H1 (cell line): ENCODE measurements at regions not wholly inside any gene's neighbourhood (a gene's known extent, or its start where the extent isn't known, plus 50 kb on each side); places are given as distances from the start of the nearest gene placed in this dataset.

Experiments used
- CTCF ChIA-PET: fragments of 300-600 bp; sonication (Branson Sonifier 250); formaldehyde crosslinking; loops from one replicate; lab custom pipeline; 2021; ENCODE audit not compliant: partially characterized antibody; lab: Charles Lee
- POLR2A ChIA-PET: fragments of 300-600 bp; sonication (Branson Sonifier 250); formaldehyde crosslinking; loops from one replicate; lab custom pipeline; 2021; ENCODE audit warnings: inconsistent platforms; ENCODE audit not compliant: partially characterized antibody; lab: Charles Lee
- DNase-seq, 2 experiments: peaks; one replicate each; pipeline versions ENCODE4 v3.0.0 to v3.0.0-alpha.2; 2010 to 2022; ENCODE audit warnings: low spot score in 2 of 2, low read depth in 1 of 2, mixed read lengths in 1 of 2
- FAIRE-seq: peaks from 2 replicates; lab custom pipeline; 2011; peaks lifted over from hg19 to GRCh38; lab: Jason Lieb, UNC
- H2AFZ ChIP-seq: 2 replicates; pipeline ENCODE4 v1.8.1; 2012; ENCODE audit warnings: low read length, inconsistent platforms
- H2AK5ac ChIP-seq: 2 replicates; pipeline ENCODE4 v1.6.1; 2013; ENCODE audit warnings: low read depth, low read length
- H2BK120ac ChIP-seq: replicated peaks from 2 replicates; pipeline ENCODE3; 2013; ENCODE audit warnings: low read depth, low read length, inconsistent platforms
- H2BK12ac ChIP-seq: 2 replicates; pipeline ENCODE4 v1.6.1; 2013; ENCODE audit warnings: low read depth, low read length
- H2BK15ac ChIP-seq: 2 replicates; pipeline ENCODE4 v1.6.1; 2013; ENCODE audit warnings: low read length
- H2BK20ac ChIP-seq: 2 replicates; pipeline ENCODE4 v1.6.1; 2013; ENCODE audit warnings: low read length
- H2BK5ac ChIP-seq: 2 replicates; pipeline ENCODE4 v1.6.1; 2013; ENCODE audit warnings: low read depth, low read length
- H3K14ac ChIP-seq: 2 replicates; pipeline ENCODE4 v1.6.1; 2013; ENCODE audit warnings: inconsistent platforms; ENCODE audit not compliant: insufficient read length
- H3K18ac ChIP-seq: 2 replicates; pipeline ENCODE4 v1.6.1; 2013; ENCODE audit warnings: low read length; ENCODE audit errors: extremely low read depth
- H3K23ac ChIP-seq: 2 replicates; pipeline ENCODE4 v1.6.1; 2013; ENCODE audit warnings: inconsistent platforms; ENCODE audit not compliant: insufficient read length
- H3K23me2 ChIP-seq: 2 replicates; pipeline ENCODE4 v1.6.1; 2013; ENCODE audit warnings: low read depth, low read length
- H3K27ac ChIP-seq: 2 replicates; pipeline ENCODE4 v1.6.1; 2011; ENCODE audit warnings: low read depth, low read length, inconsistent platforms
- H3K27me3 ChIP-seq, 4 experiments: replicated peaks in 1 of 4; 1 replicate in 1 of 4; 2 replicates in 3 of 4; pipeline versions ENCODE4 v1.6.1 to v1.8.1; 2011 to 2013; ENCODE audit warnings: low read length in 3 of 4, mild to moderate bottlenecking in 3 of 4, inconsistent platforms in 2 of 4, mixed read lengths in 2 of 4, moderate library complexity in 1 of 4; ENCODE audit not compliant: control insufficient read depth in 3 of 4, insufficient read depth in 3 of 4; ENCODE audit errors: extremely low read depth in 1 of 4
- H3K36me3 ChIP-seq, 4 experiments: 2 replicates each; pipeline versions ENCODE4 v1.6.1 to v1.8.1; 2011 to 2013; ENCODE audit warnings: mild to moderate bottlenecking in 4 of 4, low read length in 3 of 4, moderate library complexity in 2 of 4, control low read depth in 1 of 4, inconsistent platforms in 1 of 4; ENCODE audit not compliant: insufficient read depth in 4 of 4, control insufficient read depth in 2 of 4
- H3K4ac ChIP-seq: replicated peaks from 2 replicates; pipeline ENCODE3; 2013; ENCODE audit warnings: low read length, low read depth, mixed read lengths, inconsistent platforms; ENCODE audit not compliant: insufficient read length
- H3K4me1 ChIP-seq, 4 experiments: replicated peaks in 1 of 4; 1 replicate in 1 of 4; 2 replicates in 3 of 4; pipeline versions ENCODE4 v1.6.1 to v1.8.1; 2011 to 2013; ENCODE audit warnings: low read length in 3 of 4, inconsistent platforms in 2 of 4, mixed read lengths in 1 of 4; ENCODE audit not compliant: insufficient read depth in 4 of 4, control insufficient read depth in 3 of 4
- H3K4me2 ChIP-seq, 2 experiments: 2 replicates each; pipeline versions ENCODE4 v1.6.1 to v1.8.1; 2011 to 2013; ENCODE audit warnings: low read depth in 2 of 2, low read length in 2 of 2, control low read depth in 1 of 2, inconsistent platforms in 1 of 2, mild to moderate bottlenecking in 1 of 2; ENCODE audit not compliant: insufficient read depth in 1 of 2
- H3K4me3 ChIP-seq, 4 experiments: fragments of 200-600, 300-600 bp in 1 of 4; sonication (generic), shearing (Covaris generic), sonication (Bioruptor Twin) in 1 of 4; 2 replicates each; pipeline versions ENCODE4 v1.5.1 to v1.8.1; 2011 to 2016; ENCODE audit warnings: low read length in 4 of 4, low read depth in 3 of 4, control low read depth in 2 of 4, inconsistent platforms in 2 of 4, mild to moderate bottlenecking in 2 of 4, mixed read lengths in 1 of 4, moderate library complexity in 1 of 4; ENCODE audit not compliant: insufficient read depth in 2 of 4; ENCODE audit errors: extremely low read depth in 1 of 4
- H3K56ac ChIP-seq: replicated peaks from 2 replicates; pipeline ENCODE3; 2013; ENCODE audit warnings: low read depth, mild to moderate bottlenecking, mixed read lengths, low read length, inconsistent platforms; ENCODE audit not compliant: insufficient read length
- H3K79me1 ChIP-seq: 2 replicates; pipeline ENCODE4 v1.6.1; 2013; ENCODE audit warnings: low read depth, low read length, control low read depth
- H3K79me2 ChIP-seq, 2 experiments: 2 replicates each; pipeline versions ENCODE4 v1.6.1 to v1.8.1; 2012 to 2013; ENCODE audit warnings: low read length in 2 of 2, mild to moderate bottlenecking in 2 of 2, inconsistent platforms in 1 of 2; ENCODE audit not compliant: insufficient read depth in 2 of 2, control insufficient read depth in 1 of 2
- H3K9ac ChIP-seq, 4 experiments: replicated peaks in 1 of 4; 1 replicate in 1 of 4; 2 replicates in 3 of 4; pipeline versions ENCODE4 v1.6.1 to v1.8.1; 2011 to 2013; ENCODE audit warnings: low read depth in 3 of 4, low read length in 3 of 4, control low read depth in 2 of 4, mild to moderate bottlenecking in 2 of 4, moderate library complexity in 2 of 4, inconsistent platforms in 1 of 4; ENCODE audit errors: extremely low read depth in 1 of 4
- H3K9me3 ChIP-seq, 2 experiments: 2 replicates each; pipeline versions ENCODE4 v1.6.1 to v1.8.1; 2012 to 2013; ENCODE audit warnings: mild to moderate bottlenecking in 2 of 2, moderate library complexity in 2 of 2, control low read depth in 1 of 2, inconsistent platforms in 1 of 2, low read depth in 1 of 2, low read length in 1 of 2, mixed read lengths in 1 of 2; ENCODE audit not compliant: insufficient read depth in 2 of 2
- H4K20me1 ChIP-seq, 2 experiments: replicated peaks in 1 of 2; 2 replicates each; pipeline versions ENCODE3 to v1.8.1; 2011 to 2013; ENCODE audit warnings: inconsistent platforms in 2 of 2, low read length in 2 of 2, mild to moderate bottlenecking in 1 of 2; ENCODE audit not compliant: insufficient read depth in 2 of 2, control insufficient read depth in 1 of 2
- H4K5ac ChIP-seq: 2 replicates; pipeline ENCODE4 v1.6.1; 2013; ENCODE audit warnings: low read length, low read depth, mixed read lengths, inconsistent platforms; ENCODE audit not compliant: insufficient read length
- H4K8ac ChIP-seq: 2 replicates; pipeline ENCODE4 v1.8.0; 2013; ENCODE audit warnings: mild to moderate bottlenecking, moderate library complexity, low read length, inconsistent platforms; ENCODE audit not compliant: insufficient read depth; ENCODE audit errors: extremely low read depth
- H4K91ac ChIP-seq: replicated peaks from 2 replicates; pipeline ENCODE3; 2013; ENCODE audit warnings: low read length, mixed read lengths, inconsistent platforms; ENCODE audit not compliant: insufficient read length
- ATF3 ChIP-seq: IDR thresholded peaks from 2 replicates; pipeline ENCODE4 v1.6.1; 2011; ENCODE audit warnings: low read depth, mild to moderate bottlenecking, low read length; ENCODE audit not compliant: insufficient read depth
- CTBP2 ChIP-seq: IDR thresholded peaks from 2 replicates; pipeline ENCODE4 v1.7.0; 2011; ENCODE audit warnings: borderline replicate concordance, mild to moderate bottlenecking, moderate library complexity, mixed read lengths, low read length; ENCODE audit not compliant: insufficient read depth, insufficient read length
- EGR1 ChIP-seq: IDR thresholded peaks from 2 replicates; pipeline ENCODE4 v1.6.1; 2011; ENCODE audit warnings: low read depth, low read length, borderline replicate concordance
- NANOG ChIP-seq: IDR thresholded peaks from 2 replicates; pipeline ENCODE4 v1.6.1; 2011; ENCODE audit warnings: low read length, low read depth, mild to moderate bottlenecking, inconsistent platforms; ENCODE audit not compliant: insufficient read depth, poor library complexity, severe bottlenecking
- NRF1 ChIP-seq: IDR thresholded peaks from 2 replicates; pipeline ENCODE4 v1.6.1; 2011; ENCODE audit warnings: mild to moderate bottlenecking, low read depth, low read length, improper control_type of control experiment
- POU5F1 ChIP-seq: IDR thresholded peaks from 2 replicates; pipeline ENCODE4 v1.6.1; 2011; ENCODE audit warnings: low read depth, mild to moderate bottlenecking, low read length, moderate library complexity
- SIX5 ChIP-seq: IDR thresholded peaks from 2 replicates; pipeline ENCODE4 v1.6.1; 2011; ENCODE audit warnings: mild to moderate bottlenecking, low read depth, low read length
- SP1 ChIP-seq: IDR thresholded peaks from 2 replicates; pipeline ENCODE4 v1.6.1; 2011; ENCODE audit warnings: low read depth, low read length
- SUZ12 ChIP-seq: fragments of 200-600 bp; sonication (generic); IDR thresholded peaks from 2 replicates; pipeline ENCODE4 v1.6.1; 2012; ENCODE audit warnings: mild to moderate bottlenecking, inconsistent platforms, low read length, moderate library complexity, mixed read lengths
- TBP ChIP-seq: IDR thresholded peaks from 2 replicates; pipeline ENCODE4 v1.6.1; 2011; ENCODE audit warnings: low read depth, low read length, improper control_type of control experiment
- WGBS, 2 experiments: shearing (Covaris generic) in 1 of 2; methylation state at CpG; one replicate each; pipeline versions ENCODE4 v1.1.6 to v1.1.7; 2013 to 2015; ENCODE audit warnings: low lambda C conversion rate in 2 of 2, mixed read lengths in 2 of 2, inconsistent platforms in 1 of 2, low coverage in 1 of 2, missing lambda C conversion rate in 1 of 2; ENCODE audit not compliant: insufficient replicate concordance in 2 of 2, insufficient coverage in 1 of 2, insufficient read length in 1 of 2; ENCODE audit errors: extremely low coverage in 1 of 2, missing lambda C conversion rate in 1 of 2; 5-methylcytosine and 5-hydroxymethylcytosine counted together
- TF ChIP-seq, protein P1 (sequence below), 3 experiments: IDR thresholded peaks; 1 replicate in 2 of 3; 2 replicates in 1 of 3; pipeline versions ENCODE4 v1.5.1 to v1.6.1; 2011; ENCODE audit warnings: low read length in 3 of 3, mild to moderate bottlenecking in 3 of 3, inconsistent platforms in 2 of 3, low read depth in 1 of 3, moderate library complexity in 1 of 3; ENCODE audit not compliant: insufficient read depth in 1 of 3; ENCODE audit errors: control extremely low read depth in 1 of 3

- H3K4me3 ChIP-seq: no peak overlapping the region
- H3K4me1 ChIP-seq: no peaks in the 10 kb centered on the region; a peak in 1 of 7 replicates
- H4K8ac ChIP-seq: no peak overlapping the region
- no peak overlapping the region for H2AK5ac ChIP-seq
- no peak overlapping the region for H3K9ac ChIP-seq
- no peak overlapping the region for H2BK120ac ChIP-seq
- no peak overlapping the region for H3K14ac ChIP-seq
- H3K36me3 ChIP-seq: no peaks in the 10 kb centered on the region
- ChIA-PET POLR2A (interaction anchor here (0.9 kb wide), 1 partner anchor 10 kb away, joined by 3 read pairs; no protein-coding TSS in a partner anchor), CTCF (interaction anchor here (0.6 to 1.3 kb wide), 3 partner anchors 11 to 1943 kb away, joined by 3 read pairs; no protein-coding TSS in a partner anchor)
- no peak overlapping the region for H3K4me2 ChIP-seq
- H4K5ac ChIP-seq: no peak overlapping the region
- H3K23me2 ChIP-seq: no peaks in the 10 kb centered on the region
- no peaks in the 10 kb centered on the region for H3K79me1 ChIP-seq
- no peak overlapping the region for H4K91ac ChIP-seq
- H2AFZ ChIP-seq: no peak overlapping the region
- H3K56ac ChIP-seq: no peak overlapping the region
- no peak overlapping the region for H3K4ac ChIP-seq
- H3K79me2 ChIP-seq: no peaks in the 10 kb centered on the region
- no peaks in the 10 kb centered on the region for H3K27me3 ChIP-seq
- H2BK15ac ChIP-seq: no peak overlapping the region
- FAIRE-seq: no peak
- no peaks in the 10 kb centered on the region for H3K9me3 ChIP-seq
- no peaks in the 10 kb centered on the region for H4K20me1 ChIP-seq
- WGBS, 2 experiments: 91% methylated on average over 16 of the region's 16 CpGs; no CpG with 5 or more reads in 1 of the 2 experiments
- no peak overlapping the region for H2BK20ac ChIP-seq
- no peak for DNase-seq
- H3K23ac ChIP-seq: no peak overlapping the region
- no peak overlapping the region for H2BK5ac ChIP-seq
- H2BK12ac ChIP-seq: no peak overlapping the region
- no peak overlapping the region for H3K27ac ChIP-seq
- H3K18ac ChIP-seq: no peak overlapping the region
- TF ChIP-seq SP1 (no peak), NANOG (no peak), CTBP2 (no peak), TBP (no peak), SIX5 (no peak), ATF3 (no peak), SUZ12 (no peak), EGR1 (no peak), NRF1 (no peak), POU5F1 (no peak)
- TF ChIP-seq, protein P1, sequence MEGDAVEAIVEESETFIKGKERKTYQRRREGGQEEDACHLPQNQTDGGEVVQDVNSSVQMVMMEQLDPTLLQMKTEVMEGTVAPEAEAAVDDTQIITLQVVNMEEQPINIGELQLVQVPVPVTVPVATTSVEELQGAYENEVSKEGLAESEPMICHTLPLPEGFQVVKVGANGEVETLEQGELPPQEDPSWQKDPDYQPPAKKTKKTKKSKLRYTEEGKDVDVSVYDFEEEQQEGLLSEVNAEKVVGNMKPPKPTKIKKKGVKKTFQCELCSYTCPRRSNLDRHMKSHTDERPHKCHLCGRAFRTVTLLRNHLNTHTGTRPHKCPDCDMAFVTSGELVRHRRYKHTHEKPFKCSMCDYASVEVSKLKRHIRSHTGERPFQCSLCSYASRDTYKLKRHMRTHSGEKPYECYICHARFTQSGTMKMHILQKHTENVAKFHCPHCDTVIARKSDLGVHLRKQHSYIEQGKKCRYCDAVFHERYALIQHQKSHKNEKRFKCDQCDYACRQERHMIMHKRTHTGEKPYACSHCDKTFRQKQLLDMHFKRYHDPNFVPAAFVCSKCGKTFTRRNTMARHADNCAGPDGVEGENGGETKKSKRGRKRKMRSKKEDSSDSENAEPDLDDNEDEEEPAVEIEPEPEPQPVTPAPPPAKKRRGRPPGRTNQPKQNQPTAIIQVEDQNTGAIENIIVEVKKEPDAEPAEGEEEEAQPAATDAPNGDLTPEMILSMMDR (IDR thresholded peaks at IDR 0.05; ENCODE audit: control extremely low read depth in 1 of 3, insufficient read depth in 1 of 3, low read depth in 1 of 3, low read length in 3 of 3): no peak
These were observed 115.9 kb upstream of the ASB18 start for GRCh38 chr2:236380051-236380612.
